ENCODE measurements at regions not wholly inside any gene's neighbourhood (a gene's known extent, or its start where the extent isn't known, plus 50 kb on each side); places are given as distances from the start of the nearest gene placed in this dataset.

GRCh38 chr9:36779582-36779981, 206.9 kb downstream of the MELK start:
- TF ChIP-seq POLR2A (IDR thresholded peaks at IDR 0.05): no peak
- TF ChIP-seq, protein P1, sequence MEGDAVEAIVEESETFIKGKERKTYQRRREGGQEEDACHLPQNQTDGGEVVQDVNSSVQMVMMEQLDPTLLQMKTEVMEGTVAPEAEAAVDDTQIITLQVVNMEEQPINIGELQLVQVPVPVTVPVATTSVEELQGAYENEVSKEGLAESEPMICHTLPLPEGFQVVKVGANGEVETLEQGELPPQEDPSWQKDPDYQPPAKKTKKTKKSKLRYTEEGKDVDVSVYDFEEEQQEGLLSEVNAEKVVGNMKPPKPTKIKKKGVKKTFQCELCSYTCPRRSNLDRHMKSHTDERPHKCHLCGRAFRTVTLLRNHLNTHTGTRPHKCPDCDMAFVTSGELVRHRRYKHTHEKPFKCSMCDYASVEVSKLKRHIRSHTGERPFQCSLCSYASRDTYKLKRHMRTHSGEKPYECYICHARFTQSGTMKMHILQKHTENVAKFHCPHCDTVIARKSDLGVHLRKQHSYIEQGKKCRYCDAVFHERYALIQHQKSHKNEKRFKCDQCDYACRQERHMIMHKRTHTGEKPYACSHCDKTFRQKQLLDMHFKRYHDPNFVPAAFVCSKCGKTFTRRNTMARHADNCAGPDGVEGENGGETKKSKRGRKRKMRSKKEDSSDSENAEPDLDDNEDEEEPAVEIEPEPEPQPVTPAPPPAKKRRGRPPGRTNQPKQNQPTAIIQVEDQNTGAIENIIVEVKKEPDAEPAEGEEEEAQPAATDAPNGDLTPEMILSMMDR (IDR thresholded peaks at IDR 0.05): no peak

Measured in suprapubic skin (tissue), 3 donors.